HepG2 (cell line): ENCODE measurements at regions not wholly inside any gene's neighbourhood (a gene's known extent, or its start where the extent isn't known, plus 50 kb on each side); places are given as distances from the start of the nearest gene placed in this dataset.

Experiments used
- ARHGAP35 ChIP-seq: sonication (generic); formaldehyde crosslinking; IDR thresholded peaks from 2 replicates; pipeline ENCODE4 v1.9.0; 2022; ENCODE audit warnings: mild to moderate bottlenecking, inconsistent platforms, moderate library complexity, missing genetic modification reagents, borderline replicate concordance
- EED ChIP-seq: sonication (generic); formaldehyde crosslinking; IDR thresholded peaks from 2 replicates; pipeline ENCODE4 v1.5.0; 2020; ENCODE audit warnings: mild to moderate bottlenecking, missing genetic modification reagents
- NCOA2 ChIP-seq: sonication (generic); formaldehyde crosslinking; IDR thresholded peaks from 2 replicates; pipeline ENCODE4 v1.8.0; 2022; ENCODE audit warnings: inconsistent platforms
- NR2F1 ChIP-seq, 2 experiments: fragments of 450-650 bp in 1 of 2; formaldehyde crosslinking in 1 of 2; IDR thresholded peaks; 2 replicates each; pipeline versions ENCODE4 v1.5.0 to v1.6.1; 2016 to 2020; ENCODE audit warnings: mild to moderate bottlenecking in 1 of 2, missing compliant biosample characterization in 1 of 2, missing genetic modification reagents in 1 of 2, moderate library complexity in 1 of 2
- RFX1 ChIP-seq: fragments of 450-650 bp; IDR thresholded peaks from 2 replicates; pipeline ENCODE4 v1.6.1; 2017
- SAP130 ChIP-seq: IDR thresholded peaks from 2 replicates; pipeline ENCODE4 v1.6.1; 2016; ENCODE audit warnings: low read depth
- SNAPC2 ChIP-seq: sonication (generic); formaldehyde crosslinking; IDR thresholded peaks from 2 replicates; pipeline ENCODE4 v1.8.1; 2022; ENCODE audit warnings: mild to moderate bottlenecking, missing genetic modification reagents
- ZMAT3 ChIP-seq: sonication (generic); formaldehyde crosslinking; conservative IDR thresholded peaks from 2 replicates; pipeline ENCODE4 v1.7.0; 2021; ENCODE audit warnings: missing genetic modification reagents
- ZNF367 ChIP-seq: sonication (generic); formaldehyde crosslinking; IDR thresholded peaks from 2 replicates; pipeline ENCODE4 v1.4.0; 2020; ENCODE audit warnings: missing genetic modification reagents, borderline replicate concordance
- TF ChIP-seq, protein P1 (sequence below): sonication (generic); formaldehyde crosslinking; IDR thresholded peaks from 2 replicates; pipeline ENCODE4 v1.4.0; 2020; ENCODE audit warnings: mild to moderate bottlenecking, missing genetic modification reagents
- TF ChIP-seq, protein P2 (sequence below): sonication (generic); formaldehyde crosslinking; IDR thresholded peaks from 2 replicates; pipeline ENCODE4 v1.4.0; 2020; ENCODE audit warnings: missing genetic modification reagents, borderline replicate concordance
- TF ChIP-seq, protein P3 (sequence below): sonication (generic); formaldehyde crosslinking; IDR thresholded peaks from 2 replicates; pipeline ENCODE4 v1.4.0; 2020; ENCODE audit warnings: mild to moderate bottlenecking, missing genetic modification reagents
- TF ChIP-seq, protein P4 (sequence below): sonication (generic); formaldehyde crosslinking; IDR thresholded peaks from 2 replicates; pipeline ENCODE4 v1.5.1; 2020; ENCODE audit warnings: mild to moderate bottlenecking, missing genetic modification reagents, borderline replicate concordance
- TF ChIP-seq, protein P5 (sequence below): sonication (generic); formaldehyde crosslinking; IDR thresholded peaks from 2 replicates; pipeline ENCODE4 v1.4.0; 2020; ENCODE audit warnings: missing genetic modification reagents

DNA sequence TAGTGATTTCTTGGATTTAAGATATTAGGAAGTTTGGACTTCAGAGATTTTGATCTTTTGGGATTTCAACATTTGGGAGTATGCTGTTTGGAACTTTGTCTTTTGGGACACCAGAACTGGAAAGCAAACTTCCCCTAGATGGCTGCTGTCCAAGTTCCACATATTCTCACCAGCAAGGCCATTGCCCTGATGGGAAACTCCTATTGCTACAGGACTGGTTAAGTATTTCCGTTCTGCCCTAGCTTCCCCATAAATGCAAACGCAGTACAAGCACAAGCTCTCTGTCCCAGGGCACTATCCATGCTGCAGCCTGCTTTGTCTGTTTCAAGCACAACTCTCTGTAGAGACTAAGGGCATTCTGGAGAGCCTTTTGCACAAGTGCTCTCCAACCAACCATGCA lies 79.3 kb upstream of the SLC25A13 start (continued):
- TF ChIP-seq EED (CRISPR knock-in tag) (no peak), NCOA2 (peak; percentile 25; the same call in 1 of the 2 replicates), NR2F1 (CRISPR knock-in tag; IDR thresholded peaks at IDR 0.05) (no peak), SAP130 (CRISPR knock-in tag) (no peak), SNAPC2 (CRISPR knock-in tag) (no peak), RFX1 (no peak), ARHGAP35 (CRISPR knock-in tag) (no peak), ZNF367 (CRISPR knock-in tag) (no peak), ZMAT3 (no peak)
- TF ChIP-seq, protein P1, sequence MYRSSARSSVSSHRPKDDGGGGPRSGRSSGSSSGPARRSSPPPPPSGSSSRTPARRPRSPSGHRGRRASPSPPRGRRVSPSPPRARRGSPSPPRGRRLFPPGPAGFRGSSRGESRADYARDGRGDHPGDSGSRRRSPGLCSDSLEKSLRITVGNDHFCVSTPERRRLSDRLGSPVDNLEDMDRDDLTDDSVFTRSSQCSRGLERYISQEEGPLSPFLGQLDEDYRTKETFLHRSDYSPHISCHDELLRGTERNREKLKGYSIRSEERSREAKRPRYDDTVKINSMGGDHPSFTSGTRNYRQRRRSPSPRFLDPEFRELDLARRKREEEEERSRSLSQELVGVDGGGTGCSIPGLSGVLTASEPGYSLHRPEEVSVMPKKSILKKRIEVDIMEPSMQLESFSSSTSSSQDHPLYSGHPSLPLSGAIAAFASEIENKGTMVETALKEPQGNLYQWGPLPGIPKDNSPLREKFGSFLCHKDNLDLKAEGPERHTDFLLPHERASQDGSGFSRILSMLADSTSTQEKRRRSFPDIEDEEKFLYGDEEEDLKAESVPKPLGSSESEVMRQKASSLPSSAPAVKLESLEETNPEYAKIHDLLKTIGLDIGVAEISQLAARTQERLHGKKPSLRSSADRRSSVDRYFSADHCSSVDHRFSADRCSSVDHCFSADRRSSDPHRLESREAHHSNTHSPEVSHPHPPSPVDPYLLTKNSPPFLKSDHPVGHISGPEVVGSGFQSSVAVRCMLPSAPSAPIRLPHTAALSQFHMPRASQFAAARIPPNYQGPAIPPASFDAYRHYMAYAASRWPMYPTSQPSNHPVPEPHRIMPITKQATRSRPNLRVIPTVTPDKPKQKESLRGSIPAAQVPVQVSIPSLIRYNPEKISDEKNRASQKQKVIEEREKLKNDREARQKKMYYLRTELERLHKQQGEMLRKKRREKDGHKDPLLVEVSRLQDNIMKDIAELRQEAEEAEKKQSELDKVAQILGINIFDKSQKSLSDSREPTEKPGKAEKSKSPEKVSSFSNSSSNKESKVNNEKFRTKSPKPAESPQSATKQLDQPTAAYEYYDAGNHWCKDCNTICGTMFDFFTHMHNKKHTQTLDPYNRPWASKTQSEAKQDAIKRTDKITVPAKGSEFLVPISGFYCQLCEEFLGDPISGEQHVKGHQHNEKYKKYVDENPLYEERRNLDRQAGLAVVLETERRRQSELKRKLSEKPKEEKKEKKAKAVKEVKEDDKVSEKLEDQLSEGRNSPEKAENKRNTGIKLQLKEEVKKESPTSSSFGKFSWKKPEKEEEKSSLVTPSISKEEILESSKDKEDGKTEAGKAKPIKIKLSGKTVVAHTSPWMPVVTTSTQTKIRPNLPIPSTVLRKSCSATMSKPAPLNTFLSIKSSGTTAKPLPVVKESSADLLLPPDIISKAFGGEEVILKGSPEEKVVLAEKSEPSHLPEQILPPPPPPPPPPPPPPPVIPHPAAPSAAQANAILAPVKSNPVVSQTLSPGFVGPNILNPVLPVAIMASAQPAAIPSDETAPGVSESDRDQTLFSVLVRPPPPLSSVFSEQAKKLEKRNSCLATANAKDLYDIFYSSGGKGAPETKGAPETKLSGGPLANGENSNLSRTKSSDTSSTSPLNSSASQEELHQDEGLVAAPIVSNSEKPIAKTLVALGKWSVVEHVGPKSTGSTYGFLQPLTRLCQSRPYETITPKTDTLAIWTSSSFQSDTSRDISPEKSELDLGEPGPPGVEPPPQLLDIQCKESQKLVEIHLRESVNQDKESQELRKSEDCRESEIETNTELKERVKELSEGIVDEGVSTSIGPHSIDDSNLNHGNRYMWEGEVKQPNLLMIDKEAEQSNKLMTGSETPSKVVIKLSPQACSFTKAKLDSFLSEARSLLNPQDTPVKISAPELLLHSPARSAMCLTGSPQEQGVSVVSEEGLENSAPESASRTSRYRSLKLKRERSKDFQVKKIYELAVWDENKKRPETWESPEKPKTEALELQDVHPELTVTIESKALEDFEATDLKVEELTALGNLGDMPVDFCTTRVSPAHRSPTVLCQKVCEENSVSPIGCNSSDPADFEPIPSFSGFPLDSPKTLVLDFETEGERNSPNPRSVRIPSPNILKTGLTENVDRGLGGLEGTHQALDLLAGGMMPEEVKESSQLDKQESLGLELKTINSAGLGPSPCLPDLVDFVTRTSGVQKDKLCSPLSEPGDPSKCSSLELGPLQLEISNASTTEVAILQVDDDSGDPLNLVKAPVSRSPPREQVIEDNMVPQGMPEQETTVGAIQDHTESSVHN (CRISPR knock-in tag): no peak
- TF ChIP-seq, protein P2, sequence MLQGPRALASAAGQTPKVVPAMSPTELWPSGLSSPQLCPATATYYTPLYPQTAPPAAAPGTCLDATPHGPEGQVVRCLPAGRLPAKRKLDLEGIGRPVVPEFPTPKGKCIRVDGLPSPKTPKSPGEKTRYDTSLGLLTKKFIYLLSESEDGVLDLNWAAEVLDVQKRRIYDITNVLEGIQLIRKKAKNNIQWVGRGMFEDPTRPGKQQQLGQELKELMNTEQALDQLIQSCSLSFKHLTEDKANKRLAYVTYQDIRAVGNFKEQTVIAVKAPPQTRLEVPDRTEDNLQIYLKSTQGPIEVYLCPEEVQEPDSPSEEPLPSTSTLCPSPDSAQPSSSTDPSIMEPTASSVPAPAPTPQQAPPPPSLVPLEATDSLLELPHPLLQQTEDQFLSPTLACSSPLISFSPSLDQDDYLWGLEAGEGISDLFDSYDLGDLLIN (CRISPR knock-in tag): no peak
- TF ChIP-seq, protein P3, sequence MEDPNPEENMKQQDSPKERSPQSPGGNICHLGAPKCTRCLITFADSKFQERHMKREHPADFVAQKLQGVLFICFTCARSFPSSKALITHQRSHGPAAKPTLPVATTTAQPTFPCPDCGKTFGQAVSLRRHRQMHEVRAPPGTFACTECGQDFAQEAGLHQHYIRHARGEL (CRISPR knock-in tag): no peak
- TF ChIP-seq, protein P4, sequence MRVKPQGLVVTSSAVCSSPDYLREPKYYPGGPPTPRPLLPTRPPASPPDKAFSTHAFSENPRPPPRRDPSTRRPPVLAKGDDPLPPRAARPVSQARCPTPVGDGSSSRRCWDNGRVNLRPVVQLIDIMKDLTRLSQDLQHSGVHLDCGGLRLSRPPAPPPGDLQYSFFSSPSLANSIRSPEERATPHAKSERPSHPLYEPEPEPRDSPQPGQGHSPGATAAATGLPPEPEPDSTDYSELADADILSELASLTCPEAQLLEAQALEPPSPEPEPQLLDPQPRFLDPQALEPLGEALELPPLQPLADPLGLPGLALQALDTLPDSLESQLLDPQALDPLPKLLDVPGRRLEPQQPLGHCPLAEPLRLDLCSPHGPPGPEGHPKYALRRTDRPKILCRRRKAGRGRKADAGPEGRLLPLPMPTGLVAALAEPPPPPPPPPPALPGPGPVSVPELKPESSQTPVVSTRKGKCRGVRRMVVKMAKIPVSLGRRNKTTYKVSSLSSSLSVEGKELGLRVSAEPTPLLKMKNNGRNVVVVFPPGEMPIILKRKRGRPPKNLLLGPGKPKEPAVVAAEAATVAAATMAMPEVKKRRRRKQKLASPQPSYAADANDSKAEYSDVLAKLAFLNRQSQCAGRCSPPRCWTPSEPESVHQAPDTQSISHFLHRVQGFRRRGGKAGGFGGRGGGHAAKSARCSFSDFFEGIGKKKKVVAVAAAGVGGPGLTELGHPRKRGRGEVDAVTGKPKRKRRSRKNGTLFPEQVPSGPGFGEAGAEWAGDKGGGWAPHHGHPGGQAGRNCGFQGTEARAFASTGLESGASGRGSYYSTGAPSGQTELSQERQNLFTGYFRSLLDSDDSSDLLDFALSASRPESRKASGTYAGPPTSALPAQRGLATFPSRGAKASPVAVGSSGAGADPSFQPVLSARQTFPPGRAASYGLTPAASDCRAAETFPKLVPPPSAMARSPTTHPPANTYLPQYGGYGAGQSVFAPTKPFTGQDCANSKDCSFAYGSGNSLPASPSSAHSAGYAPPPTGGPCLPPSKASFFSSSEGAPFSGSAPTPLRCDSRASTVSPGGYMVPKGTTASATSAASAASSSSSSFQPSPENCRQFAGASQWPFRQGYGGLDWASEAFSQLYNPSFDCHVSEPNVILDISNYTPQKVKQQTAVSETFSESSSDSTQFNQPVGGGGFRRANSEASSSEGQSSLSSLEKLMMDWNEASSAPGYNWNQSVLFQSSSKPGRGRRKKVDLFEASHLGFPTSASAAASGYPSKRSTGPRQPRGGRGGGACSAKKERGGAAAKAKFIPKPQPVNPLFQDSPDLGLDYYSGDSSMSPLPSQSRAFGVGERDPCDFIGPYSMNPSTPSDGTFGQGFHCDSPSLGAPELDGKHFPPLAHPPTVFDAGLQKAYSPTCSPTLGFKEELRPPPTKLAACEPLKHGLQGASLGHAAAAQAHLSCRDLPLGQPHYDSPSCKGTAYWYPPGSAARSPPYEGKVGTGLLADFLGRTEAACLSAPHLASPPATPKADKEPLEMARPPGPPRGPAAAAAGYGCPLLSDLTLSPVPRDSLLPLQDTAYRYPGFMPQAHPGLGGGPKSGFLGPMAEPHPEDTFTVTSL (CRISPR knock-in tag): 0 out of 2 replicates have a peak, but pooled peaks have one; percentile 22
- TF ChIP-seq, protein P5, sequence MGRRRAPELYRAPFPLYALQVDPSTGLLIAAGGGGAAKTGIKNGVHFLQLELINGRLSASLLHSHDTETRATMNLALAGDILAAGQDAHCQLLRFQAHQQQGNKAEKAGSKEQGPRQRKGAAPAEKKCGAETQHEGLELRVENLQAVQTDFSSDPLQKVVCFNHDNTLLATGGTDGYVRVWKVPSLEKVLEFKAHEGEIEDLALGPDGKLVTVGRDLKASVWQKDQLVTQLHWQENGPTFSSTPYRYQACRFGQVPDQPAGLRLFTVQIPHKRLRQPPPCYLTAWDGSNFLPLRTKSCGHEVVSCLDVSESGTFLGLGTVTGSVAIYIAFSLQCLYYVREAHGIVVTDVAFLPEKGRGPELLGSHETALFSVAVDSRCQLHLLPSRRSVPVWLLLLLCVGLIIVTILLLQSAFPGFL: no peak
